IMR-90 (cell line): ENCODE measurements at regions not wholly inside any gene's neighbourhood (a gene's known extent, or its start where the extent isn't known, plus 50 kb on each side); places are given as distances from the start of the nearest gene placed in this dataset.

Experiments used
- CTCF ChIP-seq: conservative IDR thresholded peaks from 2 replicates; pipeline ENCODE4 v1.5.1; 2012; ENCODE audit warnings: mild to moderate bottlenecking, low read depth, low read length, improper control_type of control experiment
- ELK1 ChIP-seq: fragments of 150-350 bp; IDR thresholded peaks from 2 replicates; pipeline ENCODE4 v1.6.1; 2016; ENCODE audit warnings: low read depth, mild to moderate bottlenecking, low read length, moderate library complexity, borderline replicate concordance
- SMC3 ChIP-seq: fragments of 150-350 bp; IDR thresholded peaks from 2 replicates; pipeline ENCODE4 v1.6.1; 2016; ENCODE audit warnings: low read depth, mild to moderate bottlenecking, antibody characterized with exemption, low read length, moderate library complexity

- TF ChIP-seq CTCF, result no peak
- no peak for TF ChIP-seq SMC3
- TF ChIP-seq ELK1, result no peak
Measured at GRCh38 chr3:62936626-62937254, 61.5 kb upstream of the CADPS start.
